Gastrocnemius medialis (tissue), 4 donors: ENCODE measurements at regions not wholly inside any gene's neighbourhood (a gene's known extent, or its start where the extent isn't known, plus 50 kb on each side); places are given as distances from the start of the nearest gene placed in this dataset.

Source experiments
- ATAC-seq, 2 donors: fragments of 150-250 bp; one replicate each; pipeline ENCODE4 v1.9.1; 2016
- DNase-seq, 2 donors: peaks; one replicate each; pipeline ENCODE4 v3.0.0-alpha.2; 2019
- H3K27ac ChIP-seq, 4 donors: fragments of 200-600 bp; sonication (generic); 1 replicate in 1 of 4; 2 replicates in 3 of 4; pipeline ENCODE4 v1.5.1; 2016 to 2018; ENCODE audit warnings: mild to moderate bottlenecking in 2 of 4, moderate library complexity in 1 of 4
- H3K27me3 ChIP-seq, 3 donors: fragments of 200-600 bp; sonication (generic) in 2 of 3; 1 replicate in 1 of 3; 2 replicates in 2 of 3; pipeline versions ENCODE4 v1.5.1 to v1.6.0; 2016 to 2019; ENCODE audit warnings: mild to moderate bottlenecking in 1 of 3, moderate library complexity in 1 of 3
- H3K36me3 ChIP-seq, 2 donors: fragments of 200-600 bp; sonication (generic) in 1 of 2; one replicate each; pipeline ENCODE4 v1.5.1; 2017 to 2018
- H3K4me1 ChIP-seq, 2 donors: fragments of 200-600 bp; sonication (generic) in 1 of 2; one replicate each; pipeline ENCODE4 v1.5.1; 2016 to 2017; ENCODE audit warnings: mild to moderate bottlenecking in 2 of 2
- H3K4me3 ChIP-seq, 4 donors: fragments of 200-600 bp; sonication (generic) in 3 of 4; 1 replicate in 1 of 4; 2 replicates in 3 of 4; pipeline ENCODE4 v1.5.1; 2016 to 2019; ENCODE audit warnings: mild to moderate bottlenecking in 2 of 4
- H3K9me3 ChIP-seq, 3 donors: fragments of 200-600 bp; sonication (generic) in 2 of 3; 1 replicate in 1 of 3; 2 replicates in 2 of 3; pipeline ENCODE4 v1.5.1; 2016 to 2019
- POLR2A ChIP-seq, 2 donors: fragments of 450-650 bp; IDR thresholded peaks; one replicate each; pipeline ENCODE4 v1.6.1; 2017; ENCODE audit warnings: antibody characterized with exemption in 2 of 2, mild to moderate bottlenecking in 2 of 2, moderate library complexity in 2 of 2
- in situ Hi-C, 4 donors: fragments of 200-750 bp; cut with MboI; loops; one replicate each; pipeline versions ENCODE4 v1.15.0 to v1.8.0; 2017; ENCODE audit warnings: low sequenced_read_pairs in 4 of 4
- intact Hi-C: fragments of 100-400 bp; cut with DNase I; formaldehyde crosslinking; loops from one replicate; pipeline ENCODE4 v1.15.1; 2023; ENCODE audit warnings: low total_unique reads
- TF ChIP-seq, protein P1 (sequence below), 5 experiments: fragments of 450-650 bp in 3 of 5; fragments of 200-600 bp in 2 of 5; sonication (generic) in 2 of 5; IDR thresholded peaks in 4 of 5; conservative IDR thresholded peaks in 1 of 5; 1 replicate in 4 of 5; 2 replicates in 1 of 5; pipeline ENCODE4 v1.5.1; 2016 to 2019; ENCODE audit warnings: antibody characterized with exemption in 5 of 5, mild to moderate bottlenecking in 3 of 5, moderate library complexity in 3 of 5

DNA sequence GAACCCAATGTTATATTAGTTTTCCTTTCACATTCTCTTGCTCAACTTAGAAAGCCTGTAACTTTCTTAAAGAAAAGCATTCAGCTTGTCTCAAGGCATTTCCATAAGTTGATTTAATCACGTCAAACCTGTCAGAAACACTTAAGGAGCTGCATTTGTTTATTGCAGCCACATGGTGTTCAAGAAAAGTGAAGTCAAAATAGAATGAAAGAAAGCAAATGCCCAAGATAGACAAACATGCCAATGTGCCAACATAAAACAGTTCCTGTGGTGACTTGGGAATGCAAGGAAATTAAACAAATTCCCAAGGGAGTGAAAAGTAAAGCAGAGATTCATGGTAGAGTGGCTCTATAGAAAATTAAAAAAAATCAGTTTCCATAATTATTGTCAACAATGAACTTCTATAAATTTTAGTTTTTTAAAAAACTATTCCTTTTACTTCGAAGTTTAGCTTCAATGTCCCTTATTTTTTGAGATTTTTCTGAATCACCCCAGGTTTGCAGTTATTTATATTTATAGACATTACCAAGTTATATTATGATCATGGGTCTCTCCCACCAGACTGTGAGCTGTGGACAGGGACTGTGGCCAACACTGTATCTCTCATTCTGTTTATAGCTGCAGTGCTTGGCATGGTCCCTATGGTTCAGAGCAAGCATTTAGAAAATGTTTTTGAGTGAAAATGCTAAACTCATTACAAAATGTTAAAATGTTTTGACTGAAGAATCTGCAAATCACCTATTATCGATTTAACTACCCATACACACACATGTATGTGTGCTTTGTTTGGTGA lies 887.4 kb downstream of the REEP3 start:
- DNase-seq (no peak), ATAC-seq (no peak)
- Histone ChIP-seq H3K36me3 (no peaks in the 10 kb centered on the region), H3K27ac (no peak overlapping the region), H3K4me1 (no peaks in the 10 kb centered on the region), H3K27me3 (no peaks in the 10 kb centered on the region), H3K4me3 (no peak overlapping the region), H3K9me3 (no peaks in the 10 kb centered on the region)
- in situ Hi-C loops = no loop called here
- TF ChIP-seq, protein P1, sequence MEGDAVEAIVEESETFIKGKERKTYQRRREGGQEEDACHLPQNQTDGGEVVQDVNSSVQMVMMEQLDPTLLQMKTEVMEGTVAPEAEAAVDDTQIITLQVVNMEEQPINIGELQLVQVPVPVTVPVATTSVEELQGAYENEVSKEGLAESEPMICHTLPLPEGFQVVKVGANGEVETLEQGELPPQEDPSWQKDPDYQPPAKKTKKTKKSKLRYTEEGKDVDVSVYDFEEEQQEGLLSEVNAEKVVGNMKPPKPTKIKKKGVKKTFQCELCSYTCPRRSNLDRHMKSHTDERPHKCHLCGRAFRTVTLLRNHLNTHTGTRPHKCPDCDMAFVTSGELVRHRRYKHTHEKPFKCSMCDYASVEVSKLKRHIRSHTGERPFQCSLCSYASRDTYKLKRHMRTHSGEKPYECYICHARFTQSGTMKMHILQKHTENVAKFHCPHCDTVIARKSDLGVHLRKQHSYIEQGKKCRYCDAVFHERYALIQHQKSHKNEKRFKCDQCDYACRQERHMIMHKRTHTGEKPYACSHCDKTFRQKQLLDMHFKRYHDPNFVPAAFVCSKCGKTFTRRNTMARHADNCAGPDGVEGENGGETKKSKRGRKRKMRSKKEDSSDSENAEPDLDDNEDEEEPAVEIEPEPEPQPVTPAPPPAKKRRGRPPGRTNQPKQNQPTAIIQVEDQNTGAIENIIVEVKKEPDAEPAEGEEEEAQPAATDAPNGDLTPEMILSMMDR (IDR thresholded peaks at IDR 0.05 in 4 of 5, conservative IDR thresholded peaks at IDR 0.05 in 1 of 5) = no peak
- no peak for TF ChIP-seq POLR2A (IDR thresholded peaks at IDR 0.05)
- intact Hi-C loops = no loop called here

DNA sequence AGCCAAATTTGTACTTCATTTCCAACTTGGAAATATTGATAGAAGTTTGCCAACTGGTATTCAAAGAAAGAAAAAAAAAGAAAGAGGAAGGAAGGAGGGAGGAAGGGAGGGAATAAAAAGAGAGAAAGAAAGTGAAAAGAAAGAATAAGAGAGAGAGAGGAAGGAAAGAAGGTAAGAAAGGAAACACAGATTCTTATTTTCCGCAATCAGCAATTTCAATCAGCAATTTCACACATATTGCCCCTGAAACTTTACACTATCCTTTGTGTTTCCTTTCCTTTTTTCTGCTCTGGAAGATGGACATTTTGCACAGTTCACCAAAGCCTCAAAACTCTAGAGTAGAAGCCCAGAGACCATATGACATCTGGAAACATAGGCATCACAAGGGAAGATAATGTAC lies 888.1 kb downstream of the REEP3 start:
- DNase-seq (no peak), ATAC-seq (no peak)
- in situ Hi-C loops = no loop called here
- TF ChIP-seq, protein P1 (IDR thresholded peaks at IDR 0.05 in 4 of 5, conservative IDR thresholded peaks at IDR 0.05 in 1 of 5) = no peak
- TF ChIP-seq POLR2A (IDR thresholded peaks at IDR 0.05) = no peak
- no peaks in the 10 kb centered on the region for H3K36me3 ChIP-seq
- H3K4me3 ChIP-seq = no peak overlapping the region
- intact Hi-C loops = no loop called here
- H3K4me1 ChIP-seq = no peaks in the 10 kb centered on the region
- no peaks in the 10 kb centered on the region for H3K9me3 ChIP-seq
- no peaks in the 10 kb centered on the region for H3K27me3 ChIP-seq
- no peak overlapping the region for H3K27ac ChIP-seq

DNA sequence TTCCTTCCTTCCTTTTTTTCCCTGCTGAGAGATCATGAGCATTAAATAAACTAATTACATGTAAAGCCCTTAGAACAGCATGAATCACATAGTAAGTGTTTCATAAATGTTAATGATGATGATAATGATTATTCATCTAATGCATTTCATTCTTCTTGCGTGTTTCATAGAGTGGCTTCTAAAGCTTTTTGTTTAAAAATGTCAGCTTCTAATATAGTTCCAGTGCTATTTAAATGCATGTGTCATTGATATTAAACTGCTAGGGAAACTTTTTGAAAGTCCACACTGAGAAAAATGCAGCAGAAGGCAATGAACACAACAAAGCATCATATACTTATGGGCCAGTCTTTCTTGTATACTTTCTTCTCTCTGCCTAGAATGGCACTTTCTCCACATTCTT lies 894.8 kb downstream of the REEP3 start:
- no peak for TF ChIP-seq POLR2A (IDR thresholded peaks at IDR 0.05)
- TF ChIP-seq, protein P1 (IDR thresholded peaks at IDR 0.05 in 4 of 5, conservative IDR thresholded peaks at IDR 0.05 in 1 of 5) = no peak

DNA sequence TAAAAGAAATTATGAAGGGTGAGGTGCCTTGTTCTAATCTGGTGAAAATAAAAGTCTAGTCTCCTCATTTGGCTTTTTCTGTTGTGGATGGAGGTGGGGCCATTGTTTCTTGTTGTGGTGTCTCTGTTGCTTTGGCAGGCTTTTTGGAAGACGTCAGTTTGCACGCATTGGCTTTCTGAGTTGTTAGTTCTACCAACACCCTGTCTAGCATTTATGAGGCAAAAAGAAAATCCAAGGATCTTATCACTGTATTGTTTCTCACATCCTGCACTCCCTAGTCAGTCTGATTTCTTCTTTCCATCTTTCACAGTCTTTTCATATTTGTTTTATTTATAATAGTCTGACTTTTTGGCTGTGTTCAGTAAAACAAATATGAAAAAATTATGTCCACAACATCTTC lies 898.3 kb downstream of the REEP3 start:
- Histone ChIP-seq H3K27me3 (no peaks in the 10 kb centered on the region), H3K4me3 (no peak overlapping the region), H3K9me3 (no peaks in the 10 kb centered on the region), H3K4me1 (no peaks in the 10 kb centered on the region), H3K27ac (no peak overlapping the region), H3K36me3 (no peaks in the 10 kb centered on the region)
- DNase-seq = no peak
- TF ChIP-seq, protein P1 (IDR thresholded peaks at IDR 0.05 in 4 of 5, conservative IDR thresholded peaks at IDR 0.05 in 1 of 5) = no peak
- no peak for TF ChIP-seq POLR2A (IDR thresholded peaks at IDR 0.05)
- in situ Hi-C loops (no loop called here), intact Hi-C loops (no loop called here)
- ATAC-seq = no peak

More for the DNA sequence above, 894.8 kb downstream of the REEP3 start:
- Histone ChIP-seq H3K27ac (no peak overlapping the region), H3K36me3 (no peaks in the 10 kb centered on the region), H3K4me1 (no peaks in the 10 kb centered on the region), H3K4me3 (no peak overlapping the region), H3K27me3 (no peaks in the 10 kb centered on the region), H3K9me3 (no peaks in the 10 kb centered on the region)
- no peak for ATAC-seq
- intact Hi-C loops (no loop called here), in situ Hi-C loops (no loop called here)
- DNase-seq = no peak

DNA sequence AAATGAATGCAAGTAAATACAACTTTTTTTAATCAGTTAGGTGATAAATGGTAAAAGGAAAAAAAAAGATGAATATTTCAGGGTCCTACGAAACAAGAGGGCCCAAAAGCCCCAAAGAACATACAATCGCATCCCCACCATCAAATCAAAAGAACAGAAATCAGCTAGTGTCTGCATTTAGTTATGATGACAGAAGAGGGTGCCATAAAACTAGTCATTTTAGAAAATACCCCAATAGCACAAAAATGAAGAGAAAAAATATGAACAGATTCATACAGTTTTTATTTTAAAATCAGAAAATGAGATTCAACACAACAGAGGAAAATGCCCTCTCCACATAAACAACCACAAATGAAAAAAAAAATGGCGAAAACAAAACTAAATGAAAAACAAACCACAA lies 905.5 kb downstream of the REEP3 start:
- in situ Hi-C loops = no loop called here
- Histone ChIP-seq H3K4me1 (no peaks in the 10 kb centered on the region), H3K4me3 (no peak overlapping the region), H3K27me3 (no peaks in the 10 kb centered on the region), H3K9me3 (no peaks in the 10 kb centered on the region), H3K36me3 (no peaks in the 10 kb centered on the region), H3K27ac (no peak overlapping the region)
- ATAC-seq (no peak), DNase-seq (no peak)
- intact Hi-C loops = no loop called here
- no peak for TF ChIP-seq POLR2A (IDR thresholded peaks at IDR 0.05)
- TF ChIP-seq, protein P1 (IDR thresholded peaks at IDR 0.05 in 4 of 5, conservative IDR thresholded peaks at IDR 0.05 in 1 of 5) = no peak
